Amygdala (tissue), 56 donors: ENCODE measurements at regions not wholly inside any gene's neighbourhood (a gene's known extent, or its start where the extent isn't known, plus 50 kb on each side); places are given as distances from the start of the nearest gene placed in this dataset.

Source experiments
- DNase-seq, 56 donors: peaks; one replicate each; lab custom pipeline; 2025; lab: John Stamatoyannopoulos, UW

GRCh38 chr3:25119682-25120081, 308.4 kb upstream of the RARB start:
- no peak for DNase-seq

- DNase-seq = no peak
Observed at GRCh38 chr3:25120665-25121064, 307.4 kb upstream of the RARB start.

GRCh38 chr3:25125201-25125600, 302.9 kb upstream of the RARB start:
- DNase-seq = no peak

GRCh38 chr3:25128735-25129134, 299.3 kb upstream of the RARB start:
- no peak for DNase-seq

GRCh38 chr3:25130724-25131520, 297.1 kb upstream of the RARB start:
- DNase-seq = no peak

GRCh38 chr3:25133588-25133987, 294.5 kb upstream of the RARB start:
- no peak for DNase-seq

GRCh38 chr3:25137606-25138005, 290.5 kb upstream of the RARB start:
- no peak for DNase-seq

GRCh38 chr3:25139267-25139666, 288.8 kb upstream of the RARB start:
- DNase-seq = no peak

GRCh38 chr3:25142609-25143355, 285.3 kb upstream of the RARB start:
- no peak for DNase-seq

GRCh38 chr3:25143356-25144025, 284.6 kb upstream of the RARB start:
- no peak for DNase-seq

GRCh38 chr3:25144430-25144829, 283.6 kb upstream of the RARB start:
- no peak for DNase-seq

GRCh38 chr3:25145176-25145575, 282.9 kb upstream of the RARB start:
- DNase-seq = no peak

GRCh38 chr3:25150199-25150598, 277.9 kb upstream of the RARB start:
- DNase-seq = no peak

GRCh38 chr3:25151281-25151902, 276.7 kb upstream of the RARB start:
- no peak for DNase-seq

- DNase-seq = no peak
Observed at GRCh38 chr3:25151903-25152295, 276.2 kb upstream of the RARB start.

- no peak for DNase-seq
Observed at GRCh38 chr3:25153136-25153535, 274.9 kb upstream of the RARB start.

- DNase-seq = no peak
Observed at GRCh38 chr3:25153561-25153960, 274.5 kb upstream of the RARB start.

GRCh38 chr3:25155652-25156471, 272.2 kb upstream of the RARB start:
- DNase-seq = peak in 1 of 56 donors; percentile 1

- no peak for DNase-seq
Observed at GRCh38 chr3:25156626-25157025, 271.4 kb upstream of the RARB start.

GRCh38 chr3:25165306-25165705, 262.8 kb upstream of the RARB start:
- no peak for DNase-seq
